UCSD-AML1 (cell line): ENCODE measurements at regions not wholly inside any gene's neighbourhood (a gene's known extent, or its start where the extent isn't known, plus 50 kb on each side); places are given as distances from the start of the nearest gene placed in this dataset.

Experiments
- DNase-seq: peaks from one replicate; lab custom pipeline; 2025; ENCODE audit not compliant: unreplicated experiment; lab: John Stamatoyannopoulos, UW

GRCh38 chr17:65407017-65407416 is 154.4 kb downstream of the AXIN2 start:
- DNase-seq, result no peak

- no peak for DNase-seq
Observed at GRCh38 chr17:65406552-65406951, 154.9 kb downstream of the AXIN2 start.

- DNase-seq, result no peak
Observed at GRCh38 chr17:65405563-65405962, 155.9 kb downstream of the AXIN2 start.

- no peak for DNase-seq
Observed at GRCh38 chr17:65404761-65405160, 156.7 kb downstream of the AXIN2 start.

DNA sequence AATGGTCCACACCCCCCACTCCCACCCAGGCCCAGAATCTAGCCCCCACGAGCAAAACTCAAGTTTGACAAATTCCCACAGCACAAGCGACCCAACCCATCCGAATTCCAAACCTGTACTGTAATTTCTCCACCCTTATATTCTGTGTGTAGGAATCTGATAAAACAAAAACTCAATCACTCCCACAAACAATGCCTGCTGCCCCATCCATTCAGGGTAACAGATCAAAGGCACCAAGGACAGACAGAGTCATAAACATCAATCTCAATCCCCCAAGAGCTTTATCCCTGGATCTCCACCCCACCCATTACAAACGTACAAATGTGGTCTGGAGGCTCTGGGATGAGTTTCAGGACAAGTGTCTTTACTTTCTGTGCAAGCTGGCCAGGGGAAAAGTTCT is 157.8 kb downstream of the AXIN2 start:
- DNase-seq, result no peak

- DNase-seq, result no peak
Observed at GRCh38 chr17:65402513-65403496, 158.6 kb downstream of the AXIN2 start.

GRCh38 chr17:65401561-65401960 is 159.9 kb downstream of the AXIN2 start:
- no peak for DNase-seq

GRCh38 chr17:65400701-65401100 is 160.7 kb downstream of the AXIN2 start:
- no peak for DNase-seq

- no peak for DNase-seq
Observed at GRCh38 chr17:65398040-65398787, 163.2 kb downstream of the AXIN2 start.

GRCh38 chr17:65395924-65396323 is 165.5 kb downstream of the AXIN2 start:
- no peak for DNase-seq

DNA sequence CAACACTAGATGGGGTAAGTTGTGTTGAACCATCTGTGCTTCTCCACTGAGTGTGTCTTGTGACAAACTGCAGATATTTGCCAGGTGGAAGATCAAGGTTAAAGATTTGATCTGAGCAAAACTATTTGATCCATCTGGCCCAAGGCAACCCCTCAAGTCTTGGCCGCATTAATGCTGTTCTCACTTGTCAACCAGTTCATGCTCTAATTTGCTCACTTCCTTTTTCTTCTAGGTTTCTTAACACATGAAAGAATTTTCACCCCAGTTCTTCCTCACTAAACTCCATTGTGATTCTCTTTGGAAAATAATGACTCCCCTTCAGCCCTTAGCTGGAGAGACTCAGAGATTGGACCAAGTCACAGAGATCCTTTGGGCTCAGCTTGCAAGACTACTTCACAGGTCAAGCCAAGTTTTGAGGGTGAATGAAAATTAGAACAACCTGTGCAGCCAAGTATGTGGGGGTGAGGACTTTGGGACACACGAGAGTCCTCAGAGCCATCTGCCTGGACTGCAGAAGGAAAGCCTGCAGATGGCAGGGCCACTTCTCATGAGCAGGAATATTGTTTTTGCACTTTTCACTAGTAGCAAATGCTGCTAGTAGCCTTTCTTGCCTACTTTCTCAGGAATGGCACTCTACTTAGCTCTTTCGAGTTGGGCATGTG is 166.5 kb downstream of the AXIN2 start:
- no peak for DNase-seq

- no peak for DNase-seq
Observed at GRCh38 chr17:65393514-65393913, 167.9 kb downstream of the AXIN2 start.

- DNase-seq, result no peak
Observed at GRCh38 chr17:65389949-65390348, 171.5 kb downstream of the AXIN2 start.

DNA sequence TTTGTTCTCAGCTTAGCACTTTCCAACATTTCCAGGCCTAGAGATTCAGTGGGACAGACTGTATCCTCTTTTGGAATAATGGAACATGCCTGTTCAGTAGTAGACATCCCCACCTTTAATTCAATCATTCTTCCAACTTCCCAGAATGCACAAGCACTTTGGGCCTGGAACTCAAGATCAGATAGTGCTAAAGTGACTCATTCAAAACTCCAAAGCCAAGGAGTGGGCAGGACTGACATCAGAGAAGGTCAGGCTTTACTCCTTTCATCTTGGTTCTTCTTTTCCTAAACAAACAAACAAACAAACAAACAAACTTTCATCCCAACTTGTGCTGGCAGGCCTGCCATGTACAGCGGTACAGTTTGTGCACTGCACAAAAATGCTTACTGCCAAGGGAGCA is 172.0 kb downstream of the AXIN2 start:
- no peak for DNase-seq

- DNase-seq, result no peak
Observed at GRCh38 chr17:65388911-65389310, 172.5 kb downstream of the AXIN2 start.

GRCh38 chr17:65387322-65387721 is 174.1 kb downstream of the AXIN2 start:
- no peak for DNase-seq

GRCh38 chr17:65385726-65386125 is 175.7 kb downstream of the AXIN2 start:
- no peak for DNase-seq

- DNase-seq, result no peak
Observed at GRCh38 chr17:65385071-65385470, 176.4 kb downstream of the AXIN2 start.

- DNase-seq, result no peak
Observed at GRCh38 chr17:65381152-65381551, 180.3 kb downstream of the AXIN2 start.

DNA sequence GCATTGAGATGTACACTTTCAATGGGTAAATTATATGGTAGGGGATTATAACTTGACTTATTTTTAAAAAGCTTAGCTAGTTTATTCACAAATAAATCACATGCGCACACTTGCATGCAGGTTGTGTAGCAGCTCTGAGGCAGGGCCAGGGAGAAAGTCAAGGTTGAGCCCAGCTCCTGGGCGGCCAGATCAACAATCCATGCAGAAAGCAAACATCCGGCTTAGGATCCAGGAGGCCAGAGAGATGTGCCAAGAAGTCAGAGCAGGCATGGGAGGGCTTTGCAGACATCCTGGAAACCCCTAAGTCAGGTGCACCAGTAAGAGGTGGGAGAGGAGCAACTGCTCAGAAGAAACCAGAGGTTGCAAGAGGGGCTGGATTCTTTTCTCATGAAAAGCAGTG is 186.5 kb downstream of the AXIN2 start:
- no peak for DNase-seq

DNA sequence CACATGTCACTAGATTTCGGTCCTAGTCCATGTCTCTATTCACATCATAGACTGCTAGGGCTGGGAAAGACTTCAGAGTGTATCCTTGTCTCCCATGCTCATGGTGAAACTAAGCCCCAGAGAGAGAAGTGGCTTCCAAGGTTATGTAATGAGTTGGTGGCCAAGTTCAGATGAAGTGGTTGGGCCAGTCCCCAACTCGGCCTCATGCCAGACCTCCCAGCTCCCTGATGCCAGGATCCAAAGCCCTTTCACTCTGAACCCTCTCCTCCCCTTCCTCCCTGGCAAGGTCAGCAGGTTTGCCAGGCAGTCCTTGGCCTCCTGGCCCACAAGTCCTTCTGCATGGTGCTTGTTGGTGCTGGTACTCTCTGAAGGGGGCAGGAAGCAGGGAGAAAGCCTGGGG is 189.7 kb downstream of the AXIN2 start:
- no peak for DNase-seq
